WTC11 (cell line): ENCODE measurements at regions not wholly inside any gene's neighbourhood (a gene's known extent, or its start where the extent isn't known, plus 50 kb on each side); places are given as distances from the start of the nearest gene placed in this dataset.

ENCODE experiments used
- AFF4 ChIP-seq: sonication (generic); formaldehyde crosslinking; IDR thresholded peaks from 2 replicates; pipeline ENCODE4 v1.8.1; 2023; ENCODE audit warnings: mild to moderate bottlenecking, missing genetic modification reagents, borderline replicate concordance
- ATF1 ChIP-seq: sonication (generic); formaldehyde crosslinking; IDR thresholded peaks from 2 replicates; pipeline ENCODE4 v1.8.1; 2023; ENCODE audit warnings: mild to moderate bottlenecking, moderate library complexity, missing genetic modification reagents
- CTCF ChIP-seq: fragments of 200-600 bp; IDR thresholded peaks from 2 replicates; pipeline ENCODE4 v1.8.0; 2022; ENCODE audit warnings: antibody characterized with exemption
- E2F5 ChIP-seq: sonication (generic); formaldehyde crosslinking; IDR thresholded peaks from 2 replicates; pipeline ENCODE4 v1.8.1; 2022; ENCODE audit warnings: mild to moderate bottlenecking, moderate library complexity, missing genetic modification reagents
- ELF4 ChIP-seq: sonication (generic); formaldehyde crosslinking; IDR thresholded peaks from 2 replicates; pipeline ENCODE4 v1.8.1; 2022; ENCODE audit warnings: low read depth, mild to moderate bottlenecking, moderate library complexity, missing genetic modification reagents
- FOXK1 ChIP-seq: sonication (generic); formaldehyde crosslinking; IDR thresholded peaks from 2 replicates; pipeline ENCODE4 v1.8.0; 2022; ENCODE audit warnings: mild to moderate bottlenecking, moderate library complexity, missing genetic modification reagents
- SP1 ChIP-seq: sonication (generic); formaldehyde crosslinking; conservative IDR thresholded peaks from 2 replicates; pipeline ENCODE4 v1.8.1; 2022; ENCODE audit warnings: missing genetic modification reagents
- TCF7 ChIP-seq: sonication (generic); formaldehyde crosslinking; IDR thresholded peaks from 2 replicates; pipeline ENCODE4 v1.8.0; 2022; ENCODE audit warnings: mild to moderate bottlenecking, low read depth, missing genetic modification reagents, moderate library complexity
- TEAD1 ChIP-seq: sonication (generic); formaldehyde crosslinking; IDR thresholded peaks from 2 replicates; pipeline ENCODE4 v1.8.0; 2022; ENCODE audit warnings: mild to moderate bottlenecking, missing genetic modification reagents

DNA sequence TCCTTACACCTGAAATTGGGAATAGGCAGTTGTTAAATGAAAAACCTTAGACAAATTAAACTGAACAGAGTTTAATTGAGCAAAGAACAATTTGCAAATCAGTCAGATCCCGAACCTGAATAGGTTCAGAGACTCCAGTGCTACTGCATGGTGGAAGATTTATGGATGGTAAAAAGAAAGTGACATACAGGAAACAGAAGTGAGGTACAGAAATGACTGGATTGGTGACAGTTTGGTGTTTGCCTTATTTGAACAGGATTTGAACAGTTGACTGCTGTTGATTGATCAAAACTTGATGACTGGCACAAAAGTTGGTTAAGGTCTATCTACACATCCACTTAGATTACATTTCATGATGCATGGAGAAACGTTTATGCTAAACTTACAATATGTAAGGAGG lies 248.8 kb downstream of the HNMT start:
- no peak for TF ChIP-seq ATF1
- no peak for TF ChIP-seq CTCF
- no peak for TF ChIP-seq E2F5 (CRISPR knock-in tag)
- TF ChIP-seq ELF4 (CRISPR knock-in tag): no peak
- TF ChIP-seq TEAD1 (CRISPR knock-in tag): no peak
- no peak for TF ChIP-seq FOXK1
- no peak for TF ChIP-seq SP1
- no peak for TF ChIP-seq AFF4
- TF ChIP-seq TCF7 (CRISPR knock-in tag): no peak
